ENCODE measurements at regions not wholly inside any gene's neighbourhood (a gene's known extent, or its start where the extent isn't known, plus 50 kb on each side); places are given as distances from the start of the nearest gene placed in this dataset.

- DNase-seq, result no peak
Measured at GRCh38 chrX:66328950-66329596, 165.0 kb downstream of the HEPH start.

GRCh38 chrX:66360894-66361293, 196.8 kb downstream of the HEPH start:
- no peak for DNase-seq

- DNase-seq, result no peak
Measured at GRCh38 chrX:66384722-66385121, 220.7 kb downstream of the HEPH start.

GRCh38 chrX:66399273-66399672, 235.2 kb downstream of the HEPH start:
- no peak for DNase-seq

GRCh38 chrX:66402165-66402564, 236.7 kb downstream of the EDA2R start:
- DNase-seq, result no peak

- DNase-seq, result peak; percentile 2 to 13
Measured at GRCh38 chrX:66408507-66408906, 230.4 kb downstream of the EDA2R start.

- DNase-seq, result no peak
Measured at GRCh38 chrX:66410806-66411205, 228.1 kb downstream of the EDA2R start.

Measured in AML-193 (cell line).